ENCODE measurements at regions not wholly inside any gene's neighbourhood (a gene's known extent, or its start where the extent isn't known, plus 50 kb on each side); places are given as distances from the start of the nearest gene placed in this dataset.

- no peak for DNase-seq (ENCODE audit: low read depth in 1 of 2, low spot score in 2 of 2)
- no peak for TF ChIP-seq SIX5 (IDR thresholded peaks at IDR 0.05; ENCODE audit: low read depth, low read length)
- POLR2A ChIA-PET (ENCODE audit: partially characterized antibody) = no interaction called here
Measured at GRCh38 chr12:83865431-83865830, 1047.2 kb downstream of the SLC6A15 start.

More at GRCh38 chr12:83865431-83865830, 1047.2 kb downstream of the SLC6A15 start:
- no peaks in the 10 kb centered on the region for H3K79me1 ChIP-seq (ENCODE audit: low read depth, low read length)
- no peak overlapping the region for H2BK20ac ChIP-seq (ENCODE audit: low read length)
- no peak overlapping the region for H2BK120ac ChIP-seq (replicated peaks; ENCODE audit: low read depth, low read length)
- H2AK5ac ChIP-seq (ENCODE audit: low read depth, low read length) = no peak overlapping the region
- H3K9ac ChIP-seq (replicated peaks in 1 of 4; ENCODE audit: extremely low read depth in 1 of 4, low read depth in 3 of 4, low read length in 3 of 4) = no peak overlapping the region
- H2BK15ac ChIP-seq (ENCODE audit: low read length) = no peak overlapping the region
- no peak overlapping the region for H4K91ac ChIP-seq (replicated peaks; ENCODE audit: insufficient read length, low read length)
- H3K56ac ChIP-seq (replicated peaks; ENCODE audit: insufficient read length, low read depth, low read length) = no peak overlapping the region
- H2AFZ ChIP-seq (ENCODE audit: low read length) = no peak overlapping the region
- H4K8ac ChIP-seq (ENCODE audit: extremely low read depth, insufficient read depth, low read length) = no peak overlapping the region
- H4K20me1 ChIP-seq (replicated peaks in 1 of 2; ENCODE audit: control insufficient read depth in 1 of 2, insufficient read depth in 2 of 2, low read length in 2 of 2) = no peaks in the 10 kb centered on the region
- H3K4me2 ChIP-seq (ENCODE audit: insufficient read depth in 1 of 2, low read depth in 2 of 2, low read length in 2 of 2) = no peak overlapping the region
- no peaks in the 10 kb centered on the region for H3K4me1 ChIP-seq (replicated peaks in 1 of 4; ENCODE audit: control insufficient read depth in 3 of 4, insufficient read depth in 4 of 4, low read length in 3 of 4)
- H3K36me3 ChIP-seq (ENCODE audit: control insufficient read depth in 2 of 4, insufficient read depth in 4 of 4, low read length in 3 of 4) = no peaks in the 10 kb centered on the region
- H4K5ac ChIP-seq (ENCODE audit: insufficient read length, low read depth, low read length) = no peak overlapping the region
- H3K23ac ChIP-seq (ENCODE audit: insufficient read length) = no peak overlapping the region
- H2BK12ac ChIP-seq (ENCODE audit: low read depth, low read length) = no peak overlapping the region
- H3K9me3 ChIP-seq (ENCODE audit: insufficient read depth in 2 of 2, low read depth in 1 of 2, low read length in 1 of 2) = no peaks in the 10 kb centered on the region; a peak in 1 of 4 replicates
- H2BK5ac ChIP-seq (ENCODE audit: low read depth, low read length) = no peak overlapping the region
- H3K18ac ChIP-seq (ENCODE audit: extremely low read depth, low read length) = no peak overlapping the region
- H3K27me3 ChIP-seq (replicated peaks in 1 of 4; ENCODE audit: control insufficient read depth in 3 of 4, extremely low read depth in 1 of 4, insufficient read depth in 3 of 4, low read length in 3 of 4) = no peaks in the 10 kb centered on the region
- H3K14ac ChIP-seq (ENCODE audit: insufficient read length) = no peak overlapping the region
- H3K79me2 ChIP-seq (ENCODE audit: control insufficient read depth in 1 of 2, insufficient read depth in 2 of 2, low read length in 2 of 2) = no peaks in the 10 kb centered on the region
- CTCF ChIA-PET (ENCODE audit: partially characterized antibody) = interaction anchor here (1.5 kb wide), 2 partner anchors 37 to 41 kb away, joined by 3 to 4 read pairs; no protein-coding TSS in a partner anchor
- WGBS, 2 experiments (ENCODE audit: extremely low coverage in 1 of 2, insufficient coverage in 1 of 2, insufficient read length in 1 of 2, insufficient replicate concordance in 2 of 2, low coverage in 1 of 2, low lambda C conversion rate in 2 of 2, missing lambda C conversion rate in 1 of 2) = 85% methylated on average over 1 of the region's 1 CpG; no CpG with 5 or more reads in 1 of the 2 experiments
- no peak overlapping the region for H3K4ac ChIP-seq (replicated peaks; ENCODE audit: insufficient read length, low read depth, low read length)
- H3K27ac ChIP-seq (ENCODE audit: low read depth, low read length) = no peak overlapping the region
- H3K4me3 ChIP-seq (ENCODE audit: extremely low read depth in 1 of 4, insufficient read depth in 2 of 4, low read depth in 3 of 4, low read length in 4 of 4) = no peak overlapping the region
- no peaks in the 10 kb centered on the region for H3K23me2 ChIP-seq (ENCODE audit: low read depth, low read length)
- FAIRE-seq = no peak

All from H1 (cell line).